Osteoblast (primary cell): ENCODE measurements at regions not wholly inside any gene's neighbourhood (a gene's known extent, or its start where the extent isn't known, plus 50 kb on each side); places are given as distances from the start of the nearest gene placed in this dataset.

ENCODE experiments used
- DNase-seq: peaks from one replicate; pipeline ENCODE4 v3.0.0; 2011; ENCODE audit warnings: low spot score, mixed read lengths; ENCODE audit not compliant: insufficient read length; ENCODE audit errors: missing footprints
- H2AFZ ChIP-seq: 2 replicates; pipeline ENCODE4 v1.6.0; 2011; ENCODE audit warnings: mild to moderate bottlenecking, low read length
- H3K27ac ChIP-seq: 2 replicates; pipeline ENCODE4 v1.5.1; 2011; ENCODE audit warnings: mild to moderate bottlenecking, low read depth, low read length, moderate library complexity
- H3K27me3 ChIP-seq: 2 replicates; pipeline ENCODE4 v1.6.0; 2012; ENCODE audit warnings: mild to moderate bottlenecking, control low read depth, inconsistent platforms, low read length, moderate library complexity; ENCODE audit not compliant: insufficient read depth
- H3K36me3 ChIP-seq: 2 replicates; pipeline ENCODE4 v1.5.1; 2011; ENCODE audit warnings: mild to moderate bottlenecking, low read length, control low read depth, moderate library complexity; ENCODE audit not compliant: insufficient read depth
- H3K4me1 ChIP-seq: 2 replicates; pipeline ENCODE4 v1.5.1; 2011; ENCODE audit warnings: mild to moderate bottlenecking, low read length, control low read depth, moderate library complexity; ENCODE audit not compliant: insufficient read depth
- H3K4me2 ChIP-seq: 2 replicates; pipeline ENCODE4 v1.6.0; 2011; ENCODE audit warnings: mild to moderate bottlenecking, low read length; ENCODE audit not compliant: insufficient read depth
- H3K4me3 ChIP-seq: fragments of 200-600 bp; sonication (generic); 3 replicates; pipeline ENCODE4 v1.5.1; 2012; ENCODE audit warnings: mild to moderate bottlenecking, low read length, inconsistent platforms; ENCODE audit not compliant: insufficient read depth
- H3K79me2 ChIP-seq: 2 replicates; pipeline ENCODE4 v1.6.0; 2012; ENCODE audit warnings: mild to moderate bottlenecking, low read length, control low read depth, inconsistent platforms; ENCODE audit not compliant: insufficient read depth
- H3K9me3 ChIP-seq: 2 replicates; pipeline ENCODE4 v1.5.1; 2011; ENCODE audit warnings: low read depth, low read length, control low read depth
- H4K20me1 ChIP-seq: 2 replicates; pipeline ENCODE4 v1.6.0; 2012; ENCODE audit warnings: mild to moderate bottlenecking, low read length, control low read depth; ENCODE audit not compliant: insufficient read depth
- TF ChIP-seq, protein P1 (sequence below): IDR thresholded peaks from 2 replicates; pipeline ENCODE4 v1.5.1; 2011; ENCODE audit warnings: mild to moderate bottlenecking, low read depth, low read length, moderate library complexity; ENCODE audit errors: extremely low read depth

DNA sequence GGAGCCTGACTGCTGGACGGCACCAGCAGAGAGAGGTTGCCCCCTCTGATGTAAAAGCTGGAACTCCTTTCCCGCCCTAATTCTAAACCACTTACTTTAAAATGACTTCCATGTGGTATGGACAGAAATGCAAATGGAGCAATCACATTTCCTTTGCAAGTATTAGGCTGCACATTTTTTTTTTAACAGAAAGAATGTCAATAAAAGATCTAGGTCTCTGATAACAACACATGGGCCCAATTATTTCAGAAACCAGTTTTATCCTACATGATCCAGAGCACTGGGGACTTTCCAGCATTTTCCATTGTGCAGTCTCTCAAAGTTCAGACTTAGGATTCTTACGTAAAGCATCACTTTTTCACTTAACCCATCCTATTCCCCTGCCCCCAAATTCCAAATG lies 203.7 kb downstream of the NXNL2 start:
- H3K27ac ChIP-seq, result no peak overlapping the region
- no peak overlapping the region for H3K4me3 ChIP-seq
- H3K4me1 ChIP-seq, result peaks cover 18% of the 10 kb centered on the region
- no peaks in the 10 kb centered on the region for H3K27me3 ChIP-seq
- H3K9me3 ChIP-seq, result no peaks in the 10 kb centered on the region
- TF ChIP-seq, protein P1, sequence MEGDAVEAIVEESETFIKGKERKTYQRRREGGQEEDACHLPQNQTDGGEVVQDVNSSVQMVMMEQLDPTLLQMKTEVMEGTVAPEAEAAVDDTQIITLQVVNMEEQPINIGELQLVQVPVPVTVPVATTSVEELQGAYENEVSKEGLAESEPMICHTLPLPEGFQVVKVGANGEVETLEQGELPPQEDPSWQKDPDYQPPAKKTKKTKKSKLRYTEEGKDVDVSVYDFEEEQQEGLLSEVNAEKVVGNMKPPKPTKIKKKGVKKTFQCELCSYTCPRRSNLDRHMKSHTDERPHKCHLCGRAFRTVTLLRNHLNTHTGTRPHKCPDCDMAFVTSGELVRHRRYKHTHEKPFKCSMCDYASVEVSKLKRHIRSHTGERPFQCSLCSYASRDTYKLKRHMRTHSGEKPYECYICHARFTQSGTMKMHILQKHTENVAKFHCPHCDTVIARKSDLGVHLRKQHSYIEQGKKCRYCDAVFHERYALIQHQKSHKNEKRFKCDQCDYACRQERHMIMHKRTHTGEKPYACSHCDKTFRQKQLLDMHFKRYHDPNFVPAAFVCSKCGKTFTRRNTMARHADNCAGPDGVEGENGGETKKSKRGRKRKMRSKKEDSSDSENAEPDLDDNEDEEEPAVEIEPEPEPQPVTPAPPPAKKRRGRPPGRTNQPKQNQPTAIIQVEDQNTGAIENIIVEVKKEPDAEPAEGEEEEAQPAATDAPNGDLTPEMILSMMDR, result no peak
- DNase-seq, result peak; percentile 37
- H2AFZ ChIP-seq, result no peak overlapping the region
- no peaks in the 10 kb centered on the region for H4K20me1 ChIP-seq
- no peaks in the 10 kb centered on the region for H3K79me2 ChIP-seq
- H3K4me2 ChIP-seq, result no peak overlapping the region
- H3K36me3 ChIP-seq, result no peaks in the 10 kb centered on the region

DNA sequence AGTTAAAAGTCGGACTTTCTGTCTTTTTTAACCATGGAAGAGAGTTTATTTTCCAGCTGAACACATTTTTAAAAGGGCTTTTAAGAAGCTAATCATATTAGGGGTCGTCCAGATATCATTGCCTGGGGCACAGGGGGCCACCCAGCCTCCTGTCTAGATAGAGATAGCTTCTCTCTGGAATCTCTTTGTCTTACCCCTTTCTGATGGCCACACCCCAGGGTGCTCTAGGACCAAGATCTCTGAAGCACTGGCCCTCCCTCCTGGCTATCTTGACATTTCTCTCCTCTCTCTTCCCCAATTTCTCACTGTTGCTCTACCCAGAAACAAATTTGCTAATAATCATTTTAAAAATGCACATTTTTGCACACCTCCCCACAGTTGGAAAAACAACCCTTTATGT lies 204.4 kb downstream of the NXNL2 start:
- Histone ChIP-seq H3K27ac (no peak overlapping the region), H3K4me3 (no peak overlapping the region), H3K27me3 (no peaks in the 10 kb centered on the region), H4K20me1 (no peaks in the 10 kb centered on the region), H3K4me1 (peaks cover 11% of the 10 kb centered on the region), H3K79me2 (no peaks in the 10 kb centered on the region), H3K36me3 (no peaks in the 10 kb centered on the region), H3K9me3 (no peaks in the 10 kb centered on the region), H3K4me2 (no peak overlapping the region), H2AFZ (no peak overlapping the region)
- TF ChIP-seq, protein P1, result no peak
- no peak for DNase-seq

DNA sequence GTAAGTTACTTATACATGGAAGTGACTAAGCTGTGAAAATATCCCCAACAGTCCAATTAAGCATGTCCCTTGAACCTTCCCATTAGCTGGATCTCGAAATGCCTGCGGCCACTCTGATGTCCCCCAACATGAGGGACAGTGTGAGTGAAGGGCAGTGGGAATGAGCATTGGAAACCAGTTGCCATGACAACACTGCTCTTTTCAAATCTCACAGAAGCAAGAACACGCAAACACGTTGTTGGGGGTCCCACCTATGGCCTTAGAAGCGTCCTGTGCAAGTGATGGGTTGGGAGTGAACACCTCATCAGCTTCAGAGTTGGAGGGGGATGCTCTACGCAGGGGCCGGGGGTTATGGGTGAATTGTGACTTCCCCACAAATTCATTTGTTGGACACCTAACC lies 205.9 kb downstream of the NXNL2 start:
- no peak for DNase-seq
- TF ChIP-seq, protein P1, result no peak
- Histone ChIP-seq H3K36me3 (no peaks in the 10 kb centered on the region), H3K4me2 (no peak overlapping the region), H3K4me1 (peaks cover 12% of the 10 kb centered on the region), H3K27ac (no peak overlapping the region), H3K9me3 (no peaks in the 10 kb centered on the region), H4K20me1 (no peaks in the 10 kb centered on the region), H3K79me2 (no peaks in the 10 kb centered on the region), H3K27me3 (no peaks in the 10 kb centered on the region), H2AFZ (no peak overlapping the region), H3K4me3 (no peak overlapping the region)

DNA sequence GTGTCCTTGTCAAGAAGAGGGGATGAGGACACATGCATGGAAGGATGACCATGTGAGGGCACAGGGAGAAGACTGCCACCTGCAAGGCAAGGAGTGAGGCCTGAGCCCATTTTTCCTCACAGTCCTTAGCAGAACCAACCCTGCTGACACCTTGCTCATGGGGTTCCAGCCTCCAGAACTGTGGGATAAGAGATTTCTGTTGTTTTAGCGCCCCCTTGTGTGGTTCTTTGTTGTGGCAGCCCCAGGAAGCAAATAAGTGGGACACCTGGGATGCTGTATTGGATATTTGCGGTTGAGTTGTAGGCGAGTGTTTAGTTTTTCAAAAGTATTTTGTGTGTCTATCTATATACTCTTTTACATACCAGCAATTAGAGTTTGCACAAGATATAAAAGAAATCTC lies 206.4 kb downstream of the NXNL2 start:
- peak; percentile 47 for DNase-seq
- Histone ChIP-seq H3K27me3 (no peaks in the 10 kb centered on the region), H3K27ac (no peak overlapping the region), H3K4me3 (no peak overlapping the region), H3K9me3 (no peaks in the 10 kb centered on the region), H3K4me1 (peaks cover 17% of the 10 kb centered on the region), H3K79me2 (no peaks in the 10 kb centered on the region), H3K4me2 (no peak overlapping the region), H4K20me1 (no peaks in the 10 kb centered on the region), H3K36me3 (no peaks in the 10 kb centered on the region), H2AFZ (no peak overlapping the region)
- TF ChIP-seq, protein P1, result peak; percentile 43
